Loucy (cell line): ENCODE measurements at regions not wholly inside any gene's neighbourhood (a gene's known extent, or its start where the extent isn't known, plus 50 kb on each side); places are given as distances from the start of the nearest gene placed in this dataset.

ENCODE experiments used
- H2AFZ ChIP-seq: fragments of 200-600 bp; sonication (generic); 2 replicates; pipeline ENCODE4 v1.6.0; 2016; ENCODE audit warnings: antibody characterized with exemption, mild to moderate bottlenecking, low read length, moderate library complexity
- H3F3A ChIP-seq: fragments of 200-600 bp; 2 replicates; pipeline ENCODE4 v1.6.0; 2016; ENCODE audit warnings: antibody characterized with exemption, low read depth, mild to moderate bottlenecking
- H3K27me3 ChIP-seq: fragments of 200-600 bp; sonication (generic); 2 replicates; pipeline ENCODE4 v1.6.1; 2014; ENCODE audit warnings: low read length, mild to moderate bottlenecking; ENCODE audit not compliant: insufficient read depth, poor library complexity, severe bottlenecking
- H3K36me3 ChIP-seq: fragments of 200-600 bp; sonication (generic); 2 replicates; pipeline ENCODE4 v1.6.1; 2016; ENCODE audit warnings: low read length; ENCODE audit not compliant: insufficient read depth
- H3K4me1 ChIP-seq: fragments of 200-600 bp; sonication (generic); 2 replicates; pipeline ENCODE4 v1.5.1; 2014; ENCODE audit warnings: low read length, mild to moderate bottlenecking; ENCODE audit not compliant: insufficient read depth, poor library complexity, severe bottlenecking
- H3K4me2 ChIP-seq: fragments of 200-600 bp; sonication (generic); 2 replicates; pipeline ENCODE4 v1.6.0; 2014; ENCODE audit warnings: antibody characterized with exemption, low read length, low read depth, mild to moderate bottlenecking; ENCODE audit not compliant: poor library complexity, severe bottlenecking
- H3K4me3 ChIP-seq: fragments of 200-600 bp; sonication (generic); 2 replicates; pipeline ENCODE4 v1.5.1; 2014; ENCODE audit warnings: low read length, mild to moderate bottlenecking, mixed read lengths; ENCODE audit not compliant: poor library complexity, severe bottlenecking
- H3K79me2 ChIP-seq: fragments of 200-600 bp; sonication (generic); 2 replicates; pipeline ENCODE4 v1.6.1; 2014; ENCODE audit warnings: low read length; ENCODE audit not compliant: insufficient read depth
- H3K9ac ChIP-seq: fragments of 200-600 bp; sonication (generic); 2 replicates; pipeline ENCODE4 v1.6.0; 2014; ENCODE audit warnings: mild to moderate bottlenecking, low read depth, low read length, moderate library complexity; ENCODE audit not compliant: poor library complexity, severe bottlenecking
- H3K9me2 ChIP-seq: fragments of 200-600 bp; sonication (generic); replicated peaks from 2 replicates; pipeline ENCODE4 v1.6.1; 2016; ENCODE audit warnings: low read depth, low read length, mixed read lengths
- H3K9me3 ChIP-seq: fragments of 200-600 bp; sonication (generic); 2 replicates; pipeline ENCODE4 v1.6.1; 2014; ENCODE audit warnings: mild to moderate bottlenecking, antibody characterized with exemption, low read length, low read depth; ENCODE audit not compliant: insufficient read depth
- H4K20me1 ChIP-seq: fragments of 200-600 bp; sonication (generic); 2 replicates; pipeline ENCODE4 v1.6.0; 2014; ENCODE audit warnings: antibody characterized with exemption, low read length, mild to moderate bottlenecking; ENCODE audit not compliant: insufficient read depth, poor library complexity, severe bottlenecking
- CTCF ChIP-seq: fragments of 200-600 bp; sonication (generic); conservative IDR thresholded peaks from 2 replicates; pipeline ENCODE4 v1.5.1; 2014; ENCODE audit warnings: mild to moderate bottlenecking, antibody characterized with exemption, low read length
- EZH2phosphoT487 ChIP-seq: fragments of 200-600 bp; IDR thresholded peaks from 2 replicates; pipeline ENCODE4 v1.6.1; 2018; ENCODE audit warnings: antibody characterized with exemption, mild to moderate bottlenecking, moderate library complexity, borderline replicate concordance

GRCh38 chr22:44430716-44431115 is 67.3 kb downstream of the RTL6 start:
- H3K9me2 ChIP-seq = no peaks in the 10 kb centered on the region
- no peaks in the 10 kb centered on the region for H3K27me3 ChIP-seq
- no peak overlapping the region for H3K4me2 ChIP-seq
- H3K4me3 ChIP-seq = no peak overlapping the region
- no peaks in the 10 kb centered on the region for H3K9me3 ChIP-seq
- H3K9ac ChIP-seq = no peak overlapping the region
- no peaks in the 10 kb centered on the region for H3K4me1 ChIP-seq
- no peaks in the 10 kb centered on the region for H3F3A ChIP-seq
- no peaks in the 10 kb centered on the region for H3K36me3 ChIP-seq
- no peaks in the 10 kb centered on the region for H4K20me1 ChIP-seq
- no peaks in the 10 kb centered on the region for H3K79me2 ChIP-seq
- no peak overlapping the region for H2AFZ ChIP-seq
- TF ChIP-seq CTCF = no peak
- TF ChIP-seq EZH2phosphoT487 = no peak

DNA sequence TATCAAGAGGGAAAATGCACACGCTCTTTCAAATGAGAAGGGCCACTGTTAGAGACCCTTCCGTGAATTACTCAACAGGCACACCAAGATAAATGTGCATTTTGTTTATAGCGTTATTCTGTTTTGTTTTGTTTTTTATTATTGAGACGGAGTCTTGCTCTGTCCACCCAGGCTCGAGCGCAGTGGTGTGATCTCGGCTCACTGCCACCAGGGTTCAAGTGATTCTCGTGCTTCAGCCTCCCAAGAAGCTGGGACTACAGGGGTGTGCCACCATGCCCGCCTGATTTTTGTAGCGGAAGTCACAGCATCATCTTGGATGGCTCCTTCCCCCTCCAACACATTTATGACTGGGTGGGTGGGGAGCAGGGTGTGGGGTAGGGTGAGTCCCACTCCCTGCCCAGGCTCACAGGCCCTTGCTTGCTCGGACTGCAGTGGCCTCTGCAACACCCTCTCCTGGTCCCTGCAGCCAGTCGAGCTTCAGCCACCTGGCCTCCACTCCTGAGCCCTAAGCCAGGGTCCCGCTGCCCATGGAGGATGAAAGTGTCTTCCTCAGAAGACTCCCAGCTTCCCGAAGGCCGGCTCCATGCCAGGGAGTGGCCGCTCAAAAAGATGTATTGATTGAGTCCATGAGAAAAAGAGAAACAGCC is 68.0 kb downstream of the RTL6 start:
- TF ChIP-seq CTCF (no peak), EZH2phosphoT487 (no peak)
- H3K79me2 ChIP-seq = no peaks in the 10 kb centered on the region
- H3K36me3 ChIP-seq = no peaks in the 10 kb centered on the region
- H3K9me2 ChIP-seq = no peaks in the 10 kb centered on the region
- no peaks in the 10 kb centered on the region for H3K27me3 ChIP-seq
- no peaks in the 10 kb centered on the region for H3F3A ChIP-seq
- H3K4me1 ChIP-seq = no peaks in the 10 kb centered on the region
- H3K9ac ChIP-seq = no peak overlapping the region
- H3K9me3 ChIP-seq = no peaks in the 10 kb centered on the region
- H4K20me1 ChIP-seq = no peaks in the 10 kb centered on the region
- H3K4me2 ChIP-seq = no peak overlapping the region
- H3K4me3 ChIP-seq = no peak overlapping the region
- no peak overlapping the region for H2AFZ ChIP-seq

DNA sequence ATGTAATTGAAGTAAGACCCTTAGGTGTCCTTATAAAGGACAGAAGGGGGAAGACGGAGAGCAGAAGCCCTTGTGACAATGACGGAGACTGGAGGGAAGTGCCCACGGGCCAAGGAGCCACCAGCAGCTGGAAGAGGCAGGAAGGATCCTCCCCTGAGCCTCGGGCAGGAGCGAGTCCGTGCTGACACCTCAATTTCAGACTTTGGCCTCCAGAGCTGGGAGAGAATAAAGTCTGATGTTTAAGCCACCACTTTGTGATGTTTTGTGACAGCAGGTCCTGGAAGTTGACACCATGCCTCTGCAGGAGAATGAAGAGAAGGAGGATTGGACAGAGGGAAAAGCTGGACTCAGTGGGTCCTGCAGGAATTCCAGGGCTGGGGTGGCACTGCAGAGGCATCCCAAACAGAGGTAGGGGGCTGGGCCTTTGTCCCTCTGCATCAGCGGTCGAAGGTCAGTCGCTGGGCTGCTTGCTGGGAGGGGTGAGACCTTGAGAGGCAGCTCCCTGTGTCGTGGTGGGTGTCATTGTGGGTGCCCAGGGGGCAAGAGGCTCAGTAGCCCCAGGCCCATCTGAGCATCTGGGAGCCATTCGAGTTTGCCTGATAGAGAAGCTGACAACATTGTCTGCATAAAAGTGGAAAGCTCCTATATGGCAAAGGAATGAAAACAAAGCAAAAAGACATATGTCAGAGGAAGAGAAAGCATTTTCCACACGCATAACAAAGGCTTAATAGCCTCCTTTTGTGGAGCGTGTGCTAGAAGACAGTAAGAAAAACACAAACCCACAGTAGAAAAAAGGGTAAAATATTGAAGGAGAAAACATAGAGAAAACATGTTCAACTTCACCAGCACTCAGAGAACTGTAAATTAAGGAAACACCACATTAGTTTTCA is 68.8 kb downstream of the RTL6 start:
- Histone ChIP-seq H3K27me3 (no peaks in the 10 kb centered on the region), H3K4me1 (no peaks in the 10 kb centered on the region), H3K36me3 (no peaks in the 10 kb centered on the region), H3K9me2 (no peaks in the 10 kb centered on the region), H3K4me3 (no peak overlapping the region), H2AFZ (no peak overlapping the region), H3K4me2 (no peak overlapping the region), H4K20me1 (no peaks in the 10 kb centered on the region), H3K9ac (no peak overlapping the region), H3K9me3 (no peaks in the 10 kb centered on the region), H3F3A (no peaks in the 10 kb centered on the region), H3K79me2 (no peaks in the 10 kb centered on the region)
- TF ChIP-seq CTCF (no peak), EZH2phosphoT487 (no peak)
